GM18867 (cell line): ENCODE measurements at regions not wholly inside any gene's neighbourhood (a gene's known extent, or its start where the extent isn't known, plus 50 kb on each side); places are given as distances from the start of the nearest gene placed in this dataset.

Experiments used
- ATAC-seq: cut with Tn5 transposase; IDR thresholded peaks from one replicate; pipeline ENCODE4 v1.9.1; 2021; ENCODE audit warnings: mild to moderate bottlenecking, moderate library complexity; ENCODE audit not compliant: unreplicated experiment

DNA sequence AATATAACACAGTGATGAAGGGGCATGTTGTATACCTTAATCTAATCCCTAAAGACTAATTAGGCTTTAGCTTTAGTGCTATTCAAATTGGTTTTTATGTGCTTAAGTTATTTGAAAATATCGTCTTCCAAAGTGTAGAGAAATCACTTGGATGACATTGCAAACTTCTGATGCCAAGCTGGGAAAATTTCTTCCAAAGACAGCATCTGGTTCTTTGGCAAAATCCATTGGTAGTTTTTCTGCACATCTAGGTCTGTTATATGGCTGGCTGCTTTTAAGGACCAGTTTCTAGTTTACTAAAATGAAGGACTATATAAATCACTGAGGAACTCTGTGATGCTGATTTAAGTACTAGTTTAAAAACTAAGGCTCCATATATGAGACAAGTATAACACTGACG is 2362.3 kb downstream of the PCDH9 start:
- no peak for ATAC-seq

- no peak for ATAC-seq
Observed at GRCh38 chr13:64866331-64866730, 2363.8 kb downstream of the PCDH9 start.

- no peak for ATAC-seq
Observed at GRCh38 chr13:64855506-64855905, 2374.6 kb downstream of the PCDH9 start.

GRCh38 chr13:64850017-64850416 is 2380.1 kb downstream of the PCDH9 start:
- no peak for ATAC-seq

DNA sequence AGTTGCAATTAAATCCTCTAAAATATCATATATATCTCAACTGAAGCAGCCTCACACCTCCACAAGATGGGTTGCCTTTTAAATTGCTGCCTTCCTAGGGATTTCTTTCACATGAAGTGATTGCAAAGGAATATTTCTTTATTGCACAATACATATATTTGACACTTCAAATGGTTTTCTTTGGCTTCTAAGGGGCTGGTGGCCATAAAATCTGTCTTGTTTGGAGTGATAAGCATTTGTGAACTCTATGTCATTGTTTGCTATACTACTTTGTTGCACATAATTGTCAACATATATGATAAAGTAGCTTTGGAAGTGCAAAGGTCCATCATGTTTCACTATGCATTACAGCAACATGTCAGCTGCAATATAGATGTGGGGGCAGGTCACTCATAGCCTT is 2380.9 kb downstream of the PCDH9 start:
- no peak for ATAC-seq

DNA sequence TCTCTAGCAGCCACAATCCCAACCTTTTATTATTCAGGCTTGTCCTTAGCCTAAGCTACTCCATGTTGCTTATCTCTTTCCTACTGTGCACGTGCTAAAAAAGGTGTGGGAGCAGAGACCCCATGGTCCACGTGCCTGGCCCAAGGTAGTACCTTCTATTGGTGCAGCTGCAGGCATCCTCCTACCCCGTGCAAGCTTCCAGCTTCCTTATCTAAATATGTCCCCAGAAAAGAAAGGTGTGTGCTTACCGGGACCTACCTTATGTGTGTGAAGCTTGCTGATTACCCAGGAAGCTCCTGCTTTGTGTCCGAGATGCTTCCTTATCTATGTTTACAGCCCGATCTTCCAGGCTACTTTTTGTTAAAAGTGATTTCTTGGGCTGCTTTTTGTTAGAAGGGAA is 2382.4 kb downstream of the PCDH9 start:
- no peak for ATAC-seq

- ATAC-seq: no peak
Observed at GRCh38 chr13:64845110-64845509, 2385.0 kb downstream of the PCDH9 start.

- no peak for ATAC-seq
Observed at GRCh38 chr13:64819081-64819480, 2411.1 kb downstream of the PCDH9 start.

- no peak for ATAC-seq
Observed at GRCh38 chr13:64817691-64818090, 2412.4 kb downstream of the PCDH9 start.

GRCh38 chr13:64810750-64811149 is 2419.4 kb downstream of the PCDH9 start:
- no peak for ATAC-seq

- ATAC-seq: no peak
Observed at GRCh38 chr13:64808704-64809103, 2421.4 kb downstream of the PCDH9 start.

- ATAC-seq: no peak
Observed at GRCh38 chr13:64801768-64802167, 2428.4 kb downstream of the PCDH9 start.

- ATAC-seq: no peak
Observed at GRCh38 chr13:64798422-64798821, 2431.7 kb downstream of the PCDH9 start.

DNA sequence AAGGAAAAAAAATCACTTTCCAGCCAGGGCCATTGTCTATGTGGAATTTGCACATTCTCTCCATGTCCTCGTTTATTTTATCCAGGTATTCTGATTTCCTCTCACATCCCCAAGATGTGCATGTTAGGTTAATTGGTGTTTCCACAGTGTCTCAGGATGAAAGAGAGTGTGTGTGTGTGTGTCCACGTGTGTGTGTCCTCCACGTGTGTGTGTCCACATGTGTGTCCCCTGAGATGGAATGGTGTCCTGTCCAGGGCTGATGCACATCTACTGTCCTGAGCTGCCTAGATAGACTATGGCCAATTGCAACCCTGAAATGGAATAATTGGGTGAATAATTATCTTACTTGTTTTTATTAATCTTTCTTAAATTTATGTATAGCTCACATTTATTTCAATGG is 2436.5 kb downstream of the PCDH9 start:
- ATAC-seq: no peak

GRCh38 chr13:64793131-64793530 is 2437.0 kb downstream of the PCDH9 start:
- ATAC-seq: no peak

DNA sequence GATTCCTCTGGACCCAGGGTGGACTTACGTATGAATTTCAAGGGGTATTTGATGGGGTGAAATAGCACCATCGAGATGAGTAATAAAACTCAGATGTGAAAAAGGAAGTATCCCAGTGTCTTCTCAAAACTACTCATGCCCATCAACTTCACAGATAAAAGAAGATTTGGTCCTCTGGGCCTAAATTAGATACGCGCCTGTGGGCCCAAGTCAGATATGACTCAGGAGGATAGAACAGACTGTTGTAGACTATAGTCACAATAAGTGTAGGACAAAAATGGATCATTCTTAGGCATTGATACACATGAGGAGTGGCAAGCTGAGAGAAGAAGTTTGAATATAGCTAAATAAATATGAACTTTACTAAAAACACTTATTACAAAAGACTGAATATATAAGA is 2438.8 kb downstream of the PCDH9 start:
- no peak for ATAC-seq

DNA sequence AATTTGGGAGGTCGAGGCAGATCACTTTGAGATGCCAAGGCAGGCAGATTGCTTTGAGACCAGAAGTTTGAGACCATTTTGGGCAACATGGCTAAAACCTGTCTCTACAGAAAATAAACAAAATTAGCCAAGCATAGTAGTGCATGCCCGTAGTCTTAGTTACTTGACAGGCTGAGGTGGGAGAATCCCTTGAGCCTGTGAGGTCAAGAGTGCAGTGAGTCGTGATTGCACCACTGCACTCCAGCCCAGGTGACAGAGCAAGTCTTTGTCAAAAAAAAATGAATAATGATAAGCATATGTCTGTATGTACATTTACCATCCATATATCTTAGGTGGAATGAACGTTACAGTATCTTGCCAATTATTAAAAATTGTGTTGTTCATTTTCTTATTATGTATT is 2447.7 kb downstream of the PCDH9 start:
- no peak for ATAC-seq

- no peak for ATAC-seq
Observed at GRCh38 chr13:64778002-64778401, 2452.1 kb downstream of the PCDH9 start.

DNA sequence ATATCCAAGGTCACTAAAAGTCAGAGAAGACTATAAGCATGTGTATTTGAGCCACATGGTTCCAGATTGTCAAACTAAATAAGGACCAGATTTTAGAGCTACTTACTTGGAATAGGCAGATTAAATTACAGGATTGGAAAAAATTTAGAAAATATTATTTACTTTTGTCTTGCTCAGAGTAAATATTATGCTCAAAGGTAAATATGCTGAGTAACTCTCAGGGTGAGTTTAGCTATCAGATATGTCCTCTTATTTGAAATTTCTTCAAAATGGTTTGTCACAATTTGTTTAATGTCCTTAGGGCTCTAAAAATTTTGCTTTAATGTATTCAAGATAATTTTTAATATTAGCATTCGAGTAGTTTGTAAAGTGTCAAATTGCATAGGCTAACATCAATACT is 2455.2 kb downstream of the PCDH9 start:
- no peak for ATAC-seq

- no peak for ATAC-seq
Observed at GRCh38 chr13:64770743-64771142, 2459.4 kb downstream of the PCDH9 start.

GRCh38 chr13:64767054-64767453 is 2463.1 kb downstream of the PCDH9 start:
- no peak for ATAC-seq

DNA sequence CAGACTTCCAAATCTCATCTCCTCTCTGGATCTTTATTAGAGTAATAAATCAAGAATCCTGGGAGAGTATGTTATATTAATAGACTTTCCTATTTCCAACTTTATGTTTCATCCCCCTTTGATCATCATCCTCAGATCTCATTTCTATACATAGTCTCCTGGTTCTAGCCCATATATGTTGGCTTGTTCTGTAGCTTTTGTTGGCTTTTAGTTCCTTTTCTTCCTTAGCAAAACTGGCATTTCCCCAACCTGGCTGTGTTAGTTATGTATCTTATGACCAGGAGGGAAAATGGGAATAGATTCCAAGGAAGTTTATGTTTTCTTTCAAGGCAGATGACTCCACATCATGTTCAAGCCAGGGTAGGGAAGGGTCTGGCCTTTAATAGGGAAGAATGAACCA is 2464.5 kb downstream of the PCDH9 start:
- no peak for ATAC-seq

DNA sequence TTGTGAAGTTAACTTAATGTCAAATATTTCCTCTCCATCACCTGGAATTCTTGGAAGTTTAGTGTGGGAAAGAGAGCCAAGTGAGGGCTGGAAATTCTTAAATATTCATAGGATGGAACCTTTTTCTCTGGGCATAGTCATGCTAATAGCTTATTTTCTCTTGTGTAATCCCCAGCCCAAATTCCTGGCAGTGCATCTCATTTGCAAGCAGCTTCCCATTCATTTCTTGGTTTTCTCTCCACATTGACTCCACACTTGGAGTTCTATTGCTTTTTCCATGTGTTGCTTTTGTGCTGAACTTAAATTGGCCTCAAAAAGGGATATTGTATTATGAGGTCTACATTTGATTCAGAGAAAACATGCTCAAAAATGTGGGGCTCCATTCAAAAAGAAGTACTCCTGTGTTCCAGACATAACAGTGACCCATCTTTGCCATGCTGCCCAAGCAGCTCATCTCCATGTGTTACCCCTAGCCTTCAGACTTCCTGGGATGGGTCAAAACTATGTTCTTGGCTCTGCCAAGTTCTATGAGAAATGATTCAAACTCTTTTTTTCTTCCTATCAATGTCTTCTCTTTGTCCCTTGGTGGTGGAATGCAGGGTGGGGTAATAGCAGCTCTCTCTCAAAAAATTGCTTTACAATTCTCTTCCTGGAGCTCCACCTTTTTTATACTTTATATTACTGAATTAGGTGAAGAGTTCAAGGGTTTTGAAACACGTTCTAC is 2471.5 kb downstream of the PCDH9 start:
- no peak for ATAC-seq
